H9 (cell line): ENCODE measurements at regions not wholly inside any gene's neighbourhood (a gene's known extent, or its start where the extent isn't known, plus 50 kb on each side); places are given as distances from the start of the nearest gene placed in this dataset.

Source experiments
- DNase-seq: peaks from one replicate; pipeline ENCODE4 v3.0.0-alpha.2; 2017
- H2AFZ ChIP-seq: one replicate; pipeline ENCODE4 v1.6.1; 2013; ENCODE audit warnings: mild to moderate bottlenecking, low read length, control low read depth, moderate library complexity
- H2AK5ac ChIP-seq: 2 replicates; pipeline ENCODE4 v1.6.1; 2013; ENCODE audit warnings: low read length, control low read depth, mixed read lengths; ENCODE audit not compliant: insufficient read length
- H2BK120ac ChIP-seq: one replicate; pipeline ENCODE4 v1.6.1; 2013; ENCODE audit warnings: low read depth, mild to moderate bottlenecking, low read length, control low read depth, inconsistent platforms; ENCODE audit not compliant: poor library complexity, severe bottlenecking
- H2BK12ac ChIP-seq: 2 replicates; pipeline ENCODE4 v1.6.1; 2013; ENCODE audit warnings: low read length, control low read depth, mixed read lengths, low read depth; ENCODE audit not compliant: insufficient read length
- H2BK15ac ChIP-seq: 2 replicates; pipeline ENCODE4 v1.6.1; 2013; ENCODE audit warnings: low read depth, low read length, control low read depth
- H2BK20ac ChIP-seq: one replicate; pipeline ENCODE4 v1.6.1; 2013; ENCODE audit warnings: low read depth, mild to moderate bottlenecking, low read length, control low read depth, inconsistent platforms; ENCODE audit not compliant: poor library complexity, severe bottlenecking
- H2BK5ac ChIP-seq: 2 replicates; pipeline ENCODE4 v1.6.1; 2013; ENCODE audit warnings: low read length, control low read depth, mixed read lengths; ENCODE audit not compliant: insufficient read length
- H3K14ac ChIP-seq: 2 replicates; pipeline ENCODE4 v1.6.1; 2013; ENCODE audit warnings: low read length, control low read depth; ENCODE audit not compliant: insufficient read depth
- H3K18ac ChIP-seq: 2 replicates; pipeline ENCODE4 v1.6.1; 2013; ENCODE audit warnings: low read depth, mild to moderate bottlenecking, mixed read lengths, low read length, control low read depth; ENCODE audit not compliant: insufficient read length
- H3K23ac ChIP-seq: 2 replicates; pipeline ENCODE4 v1.6.1; 2013; ENCODE audit warnings: low read length, control low read depth, mixed read lengths, low read depth; ENCODE audit not compliant: insufficient read length
- H3K23me2 ChIP-seq: 2 replicates; pipeline ENCODE4 v1.6.1; 2013; ENCODE audit warnings: low read depth, mild to moderate bottlenecking, mixed read lengths, low read length, control low read depth; ENCODE audit not compliant: insufficient read length, poor library complexity, severe bottlenecking
- H3K27ac ChIP-seq: 2 replicates; pipeline ENCODE4 v1.5.1; 2013; ENCODE audit warnings: low read length, control low read depth, mixed read lengths, low read depth; ENCODE audit not compliant: insufficient read length
- H3K27me3 ChIP-seq: 2 replicates; pipeline ENCODE4 v1.6.1; 2013; ENCODE audit warnings: low read length, control low read depth, inconsistent platforms; ENCODE audit not compliant: insufficient read depth
- H3K4ac ChIP-seq: 2 replicates; pipeline ENCODE4 v1.6.1; 2013; ENCODE audit warnings: low read depth, mild to moderate bottlenecking, control low read depth, inconsistent platforms, low read length, moderate library complexity
- H3K4me1 ChIP-seq: 2 replicates; pipeline ENCODE4 v1.6.1; 2013; ENCODE audit warnings: low read length, control low read depth, inconsistent platforms; ENCODE audit not compliant: insufficient read depth
- H3K4me2 ChIP-seq: 2 replicates; pipeline ENCODE4 v1.6.1; 2013; ENCODE audit warnings: low read length, control low read depth, mixed read lengths; ENCODE audit not compliant: insufficient read length, insufficient read depth
- H3K56ac ChIP-seq: 2 replicates; pipeline ENCODE4 v1.6.1; 2013; ENCODE audit warnings: low read depth, mild to moderate bottlenecking, mixed read lengths, low read length, control low read depth; ENCODE audit not compliant: insufficient read length
- H3K79me1 ChIP-seq: 2 replicates; pipeline ENCODE4 v1.6.1; 2013; ENCODE audit warnings: low read depth, mild to moderate bottlenecking, moderate library complexity, low read length, control low read depth, inconsistent platforms; ENCODE audit not compliant: insufficient read depth, poor library complexity, severe bottlenecking
- H3K79me2 ChIP-seq: 2 replicates; pipeline ENCODE4 v1.6.1; 2013; ENCODE audit warnings: low read length, control low read depth, inconsistent platforms; ENCODE audit not compliant: insufficient read depth
- H3K9ac ChIP-seq: 2 replicates; pipeline ENCODE4 v1.6.1; 2013; ENCODE audit warnings: low read length, control low read depth, mixed read lengths; ENCODE audit not compliant: insufficient read length; ENCODE audit errors: extremely low read depth
- H3K9me3 ChIP-seq: one replicate; pipeline ENCODE4 v1.6.1; 2013; ENCODE audit warnings: low read depth, low read length, inconsistent platforms; ENCODE audit not compliant: control insufficient read depth
- H3T11ph ChIP-seq: one replicate; pipeline ENCODE4 v1.6.1; 2013; ENCODE audit warnings: mild to moderate bottlenecking, low read length, control low read depth, inconsistent platforms
- H4K20me1 ChIP-seq: one replicate; pipeline ENCODE4 v1.6.1; 2013; ENCODE audit not compliant: control insufficient read depth, insufficient read length, insufficient read depth
- H4K5ac ChIP-seq: 2 replicates; pipeline ENCODE4 v1.6.1; 2013; ENCODE audit warnings: low read depth, mild to moderate bottlenecking, mixed read lengths, low read length, control low read depth; ENCODE audit not compliant: insufficient read length
- H4K8ac ChIP-seq: replicated peaks from 2 replicates; pipeline ENCODE4 v1.6.1; 2013; ENCODE audit warnings: low read length, control low read depth, mixed read lengths, low read depth; ENCODE audit not compliant: insufficient read length
- H4K91ac ChIP-seq: 2 replicates; pipeline ENCODE4 v1.6.1; 2013; ENCODE audit warnings: low read depth, mild to moderate bottlenecking, moderate library complexity, mixed read lengths, low read length, control low read depth; ENCODE audit not compliant: insufficient read length
- H3K27ac Mint-ChIP-seq, 3 experiments: 2 replicates in 2 of 3; 3 replicates in 1 of 3; pipeline ENCODE4 v1.8.0; 2020 to 2021; ENCODE audit warnings: mixed read lengths in 3 of 3, mild to moderate bottlenecking in 1 of 3, moderate library complexity in 1 of 3
- H3K27me3 Mint-ChIP-seq: 2 replicates; pipeline ENCODE4 v1.8.0; 2021; ENCODE audit warnings: low read depth, mild to moderate bottlenecking, moderate library complexity, mixed read lengths
- H3K36me3 Mint-ChIP-seq, 3 experiments: 2 replicates in 2 of 3; 3 replicates in 1 of 3; pipeline ENCODE4 v1.8.0; 2020 to 2021; ENCODE audit warnings: low read depth in 3 of 3, mixed read lengths in 3 of 3; ENCODE audit not compliant: insufficient read depth in 1 of 3
- H3K4me1 Mint-ChIP-seq, 2 experiments: 2 replicates each; pipeline ENCODE4 v1.8.0; 2020; ENCODE audit warnings: mixed read lengths in 2 of 2
- H3K4me3 Mint-ChIP-seq, 2 experiments: 2 replicates in 1 of 2; 3 replicates in 1 of 2; pipeline ENCODE4 v1.8.0; 2020 to 2021; ENCODE audit warnings: mild to moderate bottlenecking in 2 of 2, mixed read lengths in 2 of 2, moderate library complexity in 1 of 2
- H3K9me3 Mint-ChIP-seq, 2 experiments: 2 replicates in 1 of 2; 3 replicates in 1 of 2; pipeline ENCODE4 v1.8.0; 2020; ENCODE audit warnings: mild to moderate bottlenecking in 2 of 2, mixed read lengths in 2 of 2, moderate library complexity in 1 of 2
- CTCF ChIP-seq: fragments of 200-600 bp; sonication (generic); conservative IDR thresholded peaks from 3 replicates; pipeline ENCODE4 v1.8.0; 2021; ENCODE audit warnings: antibody characterized with exemption, mild to moderate bottlenecking
- WGBS: extraction: QIAGEN DNeasy Blood & Tissue Kit; methylation state at CpG from one replicate; pipeline ENCODE4 v1.1.7; 2013; ENCODE audit warnings: missing lambda C conversion rate, low lambda C conversion rate, mixed read lengths; ENCODE audit not compliant: insufficient read length; ENCODE audit errors: extremely low coverage; 5-methylcytosine and 5-hydroxymethylcytosine counted together

GRCh38 chr7:26617066-26617465 is 247.3 kb downstream of the SKAP2 start:
- Histone ChIP-seq H3T11ph (no peak overlapping the region), H4K20me1 (no peaks in the 10 kb centered on the region), H3K27ac (no peak overlapping the region), H2AK5ac (no peak overlapping the region), H2BK15ac (no peak overlapping the region), H4K5ac (no peak overlapping the region), H3K4ac (no peak overlapping the region), H3K9me3 (no peaks in the 10 kb centered on the region), H3K4me2 (no peak overlapping the region), H2AFZ (no peak overlapping the region), H4K8ac (no peak overlapping the region), H3K18ac (no peak overlapping the region), H3K79me2 (no peaks in the 10 kb centered on the region), H3K56ac (no peak overlapping the region), H2BK12ac (no peak overlapping the region), H3K23ac (no peak overlapping the region), H3K14ac (no peak overlapping the region), H2BK120ac (no peak overlapping the region), H2BK5ac (no peak overlapping the region), H3K4me1 (peaks cover 3% of the 10 kb centered on the region; the same call in 1 of the 2 replicates), H3K27me3 (no peaks in the 10 kb centered on the region), H2BK20ac (no peak overlapping the region), H3K79me1 (no peaks in the 10 kb centered on the region), H3K23me2 (no peaks in the 10 kb centered on the region), H4K91ac (no peak overlapping the region), H3K9ac (no peak overlapping the region)
- Mint-ChIP-seq H3K27me3 (peaks cover 10% of the 10 kb centered on the region), H3K4me1 (peaks cover 3 to 21% of the 10 kb centered on the region in 2 experiments), H3K36me3 (no peaks in the 10 kb centered on the region; a peak in 1 of 7 replicates), H3K4me3 (no peak overlapping the region), H3K9me3 (no peaks in the 10 kb centered on the region; a peak in 1 of 5 replicates), H3K27ac (no peak overlapping the region)
- no peak for TF ChIP-seq CTCF
- WGBS: no CpG with 5 or more reads among the region's 7 CpGs
- DNase-seq: no peak
